CD4-positive, alpha-beta T cell treated with Interleukin-4 for 4 hours (primary cell): ENCODE measurements at regions not wholly inside any gene's neighbourhood (a gene's known extent, or its start where the extent isn't known, plus 50 kb on each side); places are given as distances from the start of the nearest gene placed in this dataset.
"Not testable (repeated sequence)": the region's sequence is repeated elsewhere in the genome, so short reads cannot be mapped to it uniquely, and the experiment has no call there.

Experiments
- DNase-seq: peaks from one replicate; pipeline ENCODE4 v3.0.0-alpha.2; 2020

- DNase-seq: no peak
Measured at GRCh38 chr17:56690441-56691291, 97.2 kb downstream of the NOG start.

- no peak for DNase-seq
Measured at GRCh38 chr17:56694825-56695224, 101.3 kb downstream of the NOG start.

- DNase-seq: no peak
Measured at GRCh38 chr17:56697190-56697589, 103.7 kb downstream of the NOG start.

- no peak for DNase-seq
Measured at GRCh38 chr17:56699186-56699894, 105.8 kb downstream of the NOG start.

GRCh38 chr17:56700919-56701420 is 107.5 kb downstream of the NOG start:
- no peak for DNase-seq

GRCh38 chr17:56707312-56708219 is 114.1 kb downstream of the NOG start:
- DNase-seq: no peak

GRCh38 chr17:56708220-56708558 is 114.7 kb downstream of the NOG start:
- DNase-seq: no peak

GRCh38 chr17:56708670-56709410 is 115.3 kb downstream of the NOG start:
- no peak for DNase-seq

GRCh38 chr17:56710986-56711385 is 117.5 kb downstream of the NOG start:
- no peak for DNase-seq

- DNase-seq: peak; percentile 64
Measured at GRCh38 chr17:56715613-56716357, 117.9 kb downstream of the C17orf67 start.

GRCh38 chr17:56717471-56717870 is 116.2 kb downstream of the C17orf67 start:
- no peak for DNase-seq

GRCh38 chr17:56718515-56718914 is 115.2 kb downstream of the C17orf67 start:
- DNase-seq: no peak

- no peak for DNase-seq
Measured at GRCh38 chr17:56723421-56723820, 110.3 kb downstream of the C17orf67 start.

- DNase-seq: no peak
Measured at GRCh38 chr17:56724664-56725063, 109.1 kb downstream of the C17orf67 start.

- DNase-seq: no peak
Measured at GRCh38 chr17:56725144-56725543, 108.6 kb downstream of the C17orf67 start.

- DNase-seq: no peak
Measured at GRCh38 chr17:56727876-56728617, 105.7 kb downstream of the C17orf67 start.

- DNase-seq: not testable (repeated sequence)
Measured at GRCh38 chr17:56731096-56731495, 102.6 kb downstream of the C17orf67 start.

GRCh38 chr17:56733833-56734232 is 99.9 kb downstream of the C17orf67 start:
- no peak for DNase-seq

- no peak for DNase-seq
Measured at GRCh38 chr17:56735842-56736241, 97.9 kb downstream of the C17orf67 start.

- no peak for DNase-seq
Measured at GRCh38 chr17:56737421-56738161, 96.1 kb downstream of the C17orf67 start.
